Left hindlimb (tissue), 1 donor: ENCODE measurements at regions not wholly inside any gene's neighbourhood (a gene's known extent, or its start where the extent isn't known, plus 50 kb on each side); places are given as distances from the start of the nearest gene placed in this dataset.
"Not testable (repeated sequence)": the region's sequence is repeated elsewhere in the genome, so short reads cannot be mapped to it uniquely, and the experiment has no call there.

Source experiments
- DNase-seq: peaks from one replicate; pipeline ENCODE4 v3.0.0-alpha.2; 2018

DNA sequence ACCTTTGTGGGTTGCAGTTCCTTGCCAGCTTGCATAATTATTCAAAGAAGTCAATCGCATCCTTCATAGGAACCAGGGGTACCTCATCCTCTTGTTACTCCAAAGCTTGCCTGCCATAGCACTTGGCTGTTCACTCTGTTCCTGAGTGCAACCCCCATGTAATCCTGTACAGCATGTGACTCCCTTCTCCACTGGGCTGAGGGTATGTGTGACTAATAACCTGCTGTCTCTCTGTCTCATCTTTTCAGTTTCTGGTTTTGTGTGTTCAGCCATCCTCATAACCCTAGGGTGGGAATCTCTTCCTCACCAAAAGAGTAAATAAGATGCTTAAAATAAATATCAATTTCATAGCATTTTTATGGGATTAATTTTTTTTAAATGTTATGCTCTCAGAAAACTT is 351.9 kb downstream of the S1PR1 start:
- DNase-seq = no peak

- DNase-seq = no peak
Observed at GRCh38 chr1:101592845-101593244, 356.0 kb downstream of the S1PR1 start.

DNA sequence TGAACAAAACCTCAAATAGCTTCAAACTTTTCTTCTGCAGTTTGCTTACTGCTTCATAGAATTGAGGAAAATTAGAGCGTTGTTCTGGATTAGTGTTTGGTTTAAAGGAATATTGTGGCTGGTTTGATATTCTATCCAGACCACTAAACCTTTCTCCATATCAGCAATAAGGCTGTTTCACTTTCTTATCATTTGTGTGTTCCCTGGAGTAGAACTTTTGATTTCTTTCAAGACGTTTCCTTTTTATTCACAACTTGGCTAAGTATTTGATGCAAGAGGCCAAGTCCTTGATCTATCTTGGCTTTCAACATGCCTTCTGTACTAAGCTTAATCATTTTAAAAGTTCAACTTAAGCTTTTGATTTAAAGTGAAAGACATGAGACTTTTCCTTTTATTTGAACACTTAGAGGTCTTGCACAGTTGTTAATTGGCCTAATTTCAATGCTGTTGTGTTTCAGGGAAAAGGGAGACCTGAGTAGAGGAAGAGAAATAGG is 359.1 kb downstream of the S1PR1 start:
- no peak for DNase-seq

DNA sequence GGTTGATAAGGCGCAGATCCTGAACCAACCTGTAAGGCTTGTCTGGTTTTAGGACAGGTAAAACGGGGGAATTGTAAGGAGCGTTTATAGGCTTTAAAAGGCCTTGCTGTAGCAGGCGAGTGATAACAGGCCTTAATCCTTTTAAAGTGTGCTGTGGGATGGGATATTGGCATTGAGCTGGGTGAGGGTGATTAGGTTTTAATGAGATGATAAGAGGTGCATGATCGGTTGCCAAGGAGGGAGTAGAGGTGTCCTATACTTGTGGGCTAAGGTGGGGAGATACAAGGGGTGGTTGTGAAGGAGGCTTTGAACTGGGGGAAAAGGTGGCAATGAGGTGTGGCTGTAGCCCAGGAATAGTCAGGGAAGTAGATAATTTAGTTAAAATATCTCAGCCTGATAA is 363.8 kb downstream of the S1PR1 start:
- DNase-seq = not testable (repeated sequence)

- DNase-seq = no peak
Observed at GRCh38 chr1:101603726-101604125, 366.9 kb downstream of the S1PR1 start.

- no peak for DNase-seq
Observed at GRCh38 chr1:101605878-101606277, 369.1 kb downstream of the S1PR1 start.

- DNase-seq = no peak
Observed at GRCh38 chr1:101613546-101613945, 376.7 kb downstream of the S1PR1 start.

DNA sequence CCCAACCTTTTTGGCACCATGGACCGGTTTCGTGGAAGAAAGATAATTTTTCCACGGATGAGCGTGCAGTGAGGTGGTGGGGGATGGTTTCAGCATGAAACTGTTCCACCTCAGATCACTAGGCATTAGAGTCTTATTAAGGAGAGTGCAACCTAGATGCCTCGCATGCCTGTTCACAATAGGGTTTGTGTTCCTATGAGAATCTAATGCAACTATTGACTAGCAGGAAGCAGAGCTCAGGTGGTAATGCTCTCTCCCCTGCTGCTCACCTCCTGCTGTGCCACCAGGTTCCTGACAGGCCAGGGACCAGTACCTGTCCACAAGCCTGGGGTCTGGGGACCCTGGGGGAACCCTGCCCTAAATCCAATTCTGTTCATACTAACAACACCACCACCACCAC is 377.8 kb downstream of the OLFM3 start:
- no peak for DNase-seq

DNA sequence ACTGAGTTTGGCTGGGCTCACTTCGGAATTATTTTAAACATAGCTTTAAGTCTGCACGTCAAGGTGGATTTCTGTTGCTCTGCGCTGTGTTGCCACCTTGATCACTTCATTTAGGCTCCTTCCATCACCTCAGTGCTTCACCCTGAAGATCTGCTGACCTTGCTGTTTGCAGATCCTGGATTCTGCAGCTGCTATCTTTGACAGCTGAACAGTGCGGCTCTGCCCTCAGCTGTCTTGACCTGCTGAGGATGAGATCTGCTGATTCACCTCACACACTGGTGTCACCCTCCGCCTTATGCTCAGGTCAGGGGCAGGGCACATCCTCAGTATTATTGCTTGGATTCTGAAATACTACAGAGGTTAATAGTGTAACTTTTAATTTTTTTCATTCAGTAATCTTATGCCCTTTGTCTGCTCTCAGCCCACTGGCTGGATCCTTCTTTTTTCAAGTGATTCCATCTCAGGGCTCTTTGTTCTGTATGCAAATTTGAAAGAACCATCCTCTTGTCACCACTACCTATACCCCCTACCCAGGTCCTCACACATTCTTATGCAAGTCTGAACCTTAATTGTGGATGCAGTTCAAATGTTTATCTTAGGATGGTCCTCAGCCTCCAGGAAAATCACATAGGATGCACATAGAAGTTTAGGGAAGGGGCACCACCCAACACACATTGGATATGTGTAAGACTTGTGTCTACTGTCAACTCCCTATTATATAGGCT is 364.0 kb downstream of the OLFM3 start:
- no peak for DNase-seq

DNA sequence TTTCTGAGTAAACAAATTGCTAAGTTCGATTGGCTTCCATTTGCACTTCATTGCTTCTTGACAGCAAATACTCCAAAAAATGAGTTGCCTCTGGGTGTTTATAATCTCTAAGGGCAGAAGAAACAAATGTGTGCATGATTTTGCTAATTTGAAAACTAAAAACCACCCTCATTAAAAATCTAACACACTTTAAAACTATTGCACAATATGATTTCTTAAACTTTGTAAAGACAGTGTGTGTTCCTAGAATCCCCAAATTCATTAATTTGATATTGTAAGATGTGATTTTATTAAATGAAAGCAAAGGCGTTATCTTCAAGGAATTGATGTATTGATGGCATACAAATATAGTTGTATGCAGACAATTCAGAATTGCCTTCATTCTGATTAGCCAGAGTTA is 350.9 kb downstream of the OLFM3 start:
- no peak for DNase-seq

GRCh38 chr1:101652484-101652883 is 344.2 kb downstream of the OLFM3 start:
- DNase-seq = no peak

GRCh38 chr1:101653482-101653946 is 343.2 kb downstream of the OLFM3 start:
- DNase-seq = no peak

GRCh38 chr1:101664726-101665125 is 332.0 kb downstream of the OLFM3 start:
- DNase-seq = no peak

DNA sequence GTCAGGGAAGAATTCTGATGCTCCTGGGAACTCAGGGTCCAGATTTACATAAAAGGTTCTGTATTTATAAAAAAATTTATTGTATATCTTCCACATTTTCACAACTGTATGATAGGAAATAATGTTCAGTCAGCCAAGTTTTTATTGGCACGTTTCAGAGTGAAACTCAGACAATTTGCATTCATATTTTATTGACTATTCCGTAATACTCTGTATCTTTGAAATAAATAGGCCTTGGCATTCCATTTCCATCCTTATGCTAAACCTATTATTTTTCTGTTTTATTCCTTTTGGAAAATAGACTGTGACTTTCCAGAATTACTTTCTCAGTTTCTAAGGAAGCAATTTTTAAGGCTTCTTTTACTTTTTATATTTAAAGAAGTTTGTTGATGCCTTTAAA is 329.0 kb downstream of the OLFM3 start:
- no peak for DNase-seq

GRCh38 chr1:101683136-101683535 is 313.6 kb downstream of the OLFM3 start:
- no peak for DNase-seq

- no peak for DNase-seq
Observed at GRCh38 chr1:101683561-101683960, 313.2 kb downstream of the OLFM3 start.

DNA sequence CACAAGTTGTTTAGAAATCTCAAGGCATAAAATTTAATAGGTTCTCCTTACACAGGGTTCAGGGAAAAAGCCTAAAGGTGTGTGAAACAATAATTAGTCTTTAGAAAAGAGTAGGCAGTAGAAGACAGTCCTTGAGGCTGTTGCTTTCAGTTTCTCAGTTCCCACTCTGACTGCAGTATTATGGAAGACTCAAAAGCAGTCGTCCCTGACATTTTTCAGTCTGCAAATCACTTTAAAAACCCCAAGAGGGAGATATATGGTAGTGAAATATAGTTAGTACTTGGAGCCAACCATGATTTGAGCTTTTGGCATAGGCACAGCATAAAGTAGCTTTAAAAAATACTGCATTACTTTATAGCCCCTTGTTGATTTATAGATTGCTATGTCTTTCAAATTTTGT is 299.7 kb downstream of the OLFM3 start:
- no peak for DNase-seq

GRCh38 chr1:101698681-101699080 is 298.0 kb downstream of the OLFM3 start:
- no peak for DNase-seq

DNA sequence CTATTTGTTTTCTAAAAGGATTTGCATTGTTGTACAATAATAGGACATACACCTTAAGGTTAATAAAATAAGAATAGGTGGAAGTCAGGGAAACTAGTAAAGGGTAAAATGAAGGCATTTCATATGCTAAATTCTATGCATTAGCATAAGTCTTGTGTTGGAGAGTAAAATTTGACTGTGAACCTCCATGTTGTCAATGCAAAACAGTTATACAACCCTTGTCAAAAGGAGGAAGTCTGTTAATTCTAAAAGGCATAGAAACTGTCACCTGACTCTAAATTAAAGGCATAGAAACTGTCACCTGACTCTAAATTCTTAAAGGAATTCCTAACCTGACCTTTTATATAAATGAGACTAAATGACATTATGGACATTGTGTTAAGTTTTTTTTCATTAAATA is 291.8 kb downstream of the OLFM3 start:
- no peak for DNase-seq

GRCh38 chr1:101706366-101706765 is 290.4 kb downstream of the OLFM3 start:
- no peak for DNase-seq

DNA sequence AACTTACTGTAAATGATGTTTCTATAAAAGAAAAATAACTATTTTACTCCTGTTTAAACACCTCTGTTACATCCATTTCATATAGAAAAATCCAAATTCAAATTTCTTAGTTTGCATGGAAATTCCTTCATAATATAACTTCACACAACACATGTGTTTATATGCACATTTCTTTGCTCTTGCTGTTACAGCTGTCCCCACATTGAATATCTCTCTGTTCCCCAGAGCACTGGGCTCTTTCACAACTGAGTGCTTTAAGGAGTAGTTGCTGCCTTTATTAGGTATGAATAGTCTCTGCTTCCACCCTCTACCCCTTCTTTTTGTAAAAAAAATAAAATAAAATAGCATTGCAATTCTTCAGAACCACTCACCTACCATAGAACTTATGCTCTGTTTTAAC is 287.0 kb downstream of the OLFM3 start:
- no peak for DNase-seq

- DNase-seq = no peak
Observed at GRCh38 chr1:101713760-101714159, 283.0 kb downstream of the OLFM3 start.

- no peak for DNase-seq
Observed at GRCh38 chr1:101723415-101723814, 273.3 kb downstream of the OLFM3 start.

DNA sequence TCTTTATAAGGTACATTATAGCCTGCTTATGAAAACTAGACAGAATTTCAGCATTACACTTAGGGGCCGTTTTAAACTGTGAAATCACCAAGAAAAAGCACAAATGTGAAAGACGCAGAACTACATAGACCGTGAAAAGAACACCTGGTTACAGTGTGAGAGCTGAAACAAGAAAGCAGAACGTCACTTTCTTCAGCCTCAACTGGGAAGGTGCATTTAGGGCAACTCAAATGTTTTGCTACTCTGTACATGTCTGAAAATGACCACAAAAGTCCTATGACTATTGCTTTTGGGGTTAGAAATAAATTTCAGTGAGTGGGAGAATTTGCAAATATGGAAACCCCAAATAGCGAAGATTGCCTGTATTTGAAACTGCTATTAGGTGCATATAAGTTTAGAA is 268.7 kb downstream of the OLFM3 start:
- DNase-seq = no peak

DNA sequence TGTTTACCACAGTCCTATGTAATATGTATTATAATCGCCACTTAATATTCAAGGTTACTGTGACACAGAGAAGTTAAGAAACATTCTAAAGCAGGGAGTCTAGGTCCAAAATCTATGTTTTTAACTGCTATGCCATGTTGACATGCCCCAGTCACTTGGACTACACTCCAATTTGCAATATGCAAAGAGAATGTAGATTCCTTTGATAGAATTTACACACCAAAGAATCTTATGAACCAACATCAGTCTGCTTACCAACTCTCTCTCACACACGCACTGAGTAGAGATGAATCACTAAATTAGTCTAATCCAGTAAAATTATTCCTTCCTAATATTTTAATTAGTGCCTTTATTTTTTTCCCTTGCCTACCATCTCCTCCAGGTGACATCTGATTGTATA is 266.2 kb downstream of the OLFM3 start:
- DNase-seq = no peak
